Mesenchymal stem cell (in vitro differentiated cells and primary cell): ENCODE measurements at regions not wholly inside any gene's neighbourhood (a gene's known extent, or its start where the extent isn't known, plus 50 kb on each side); places are given as distances from the start of the nearest gene placed in this dataset.

Experiments used
- DNase-seq: peaks from one replicate; pipeline ENCODE4 v3.0.0-alpha.2; 2013
- H2AFZ ChIP-seq: one replicate; pipeline ENCODE4 v1.6.1; 2013; ENCODE audit warnings: low read depth, mild to moderate bottlenecking, control low read depth, inconsistent platforms, low read length, moderate library complexity
- H2AK5ac ChIP-seq: 2 replicates; pipeline ENCODE4 v1.6.1; 2013; ENCODE audit warnings: low read length, moderate library complexity, mild to moderate bottlenecking, inconsistent platforms; ENCODE audit not compliant: severe bottlenecking
- H2BK120ac ChIP-seq: one replicate; pipeline ENCODE4 v1.6.1; 2013; ENCODE audit warnings: low read depth, mild to moderate bottlenecking, inconsistent platforms, low read length, moderate library complexity
- H2BK12ac ChIP-seq, 2 experiments: one replicate each; pipeline ENCODE4 v1.6.1; 2013; ENCODE audit warnings: inconsistent platforms in 2 of 2, low read length in 2 of 2, mild to moderate bottlenecking in 2 of 2, moderate library complexity in 2 of 2, control low read depth in 1 of 2
- H2BK15ac ChIP-seq: one replicate; pipeline ENCODE4 v1.6.1; 2013; ENCODE audit warnings: mild to moderate bottlenecking, low read depth, inconsistent platforms; ENCODE audit not compliant: poor library complexity, severe bottlenecking
- H2BK5ac ChIP-seq: 2 replicates; pipeline ENCODE4 v1.6.1; 2013; ENCODE audit warnings: low read depth, mild to moderate bottlenecking, low read length, control low read depth, inconsistent platforms; ENCODE audit not compliant: poor library complexity, severe bottlenecking
- H3K14ac ChIP-seq, 2 experiments: one replicate each; pipeline ENCODE4 v1.6.1; 2013; ENCODE audit warnings: inconsistent platforms in 2 of 2, low read length in 2 of 2, control low read depth in 1 of 2, mild to moderate bottlenecking in 1 of 2, moderate library complexity in 1 of 2
- H3K18ac ChIP-seq, 2 experiments: one replicate each; pipeline ENCODE4 v1.6.1; 2013; ENCODE audit warnings: inconsistent platforms in 2 of 2, low read length in 2 of 2, control low read depth in 1 of 2, low read depth in 1 of 2, mild to moderate bottlenecking in 1 of 2
- H3K23ac ChIP-seq, 2 experiments: one replicate each; pipeline ENCODE4 v1.6.1; 2013; ENCODE audit warnings: inconsistent platforms in 2 of 2, low read length in 2 of 2, mild to moderate bottlenecking in 2 of 2, moderate library complexity in 2 of 2, control low read depth in 1 of 2
- H3K27ac ChIP-seq: 2 replicates; pipeline ENCODE4 v1.5.1; 2013; ENCODE audit warnings: mild to moderate bottlenecking, moderate library complexity, low read length, control low read depth, inconsistent platforms; ENCODE audit not compliant: poor library complexity, severe bottlenecking
- H3K27me3 ChIP-seq, 2 experiments: 2 replicates each; pipeline versions ENCODE4 v1.6.1 to v1.7.0; 2013; ENCODE audit warnings: low read length in 2 of 2, mild to moderate bottlenecking in 2 of 2, moderate library complexity in 2 of 2, control low read depth in 1 of 2, inconsistent platforms in 1 of 2; ENCODE audit not compliant: control insufficient read depth in 1 of 2, insufficient read depth in 1 of 2
- H3K36me3 ChIP-seq, 2 experiments: 2 replicates each; pipeline versions ENCODE4 v1.6.1 to v1.7.0; 2013; ENCODE audit warnings: low read length in 2 of 2, control low read depth in 1 of 2, inconsistent platforms in 1 of 2, low read depth in 1 of 2, mild to moderate bottlenecking in 1 of 2; ENCODE audit not compliant: insufficient read depth in 2 of 2, control insufficient read depth in 1 of 2
- H3K4ac ChIP-seq, 2 experiments: one replicate each; pipeline ENCODE4 v1.6.1; 2013; ENCODE audit warnings: inconsistent platforms in 2 of 2, low read length in 2 of 2, mild to moderate bottlenecking in 2 of 2, moderate library complexity in 2 of 2, control low read depth in 1 of 2, low read depth in 1 of 2
- H3K4me1 ChIP-seq: 2 replicates; pipeline ENCODE4 v1.6.1; 2013; ENCODE audit warnings: low read depth, low read length, control low read depth; ENCODE audit not compliant: control insufficient read depth, insufficient read depth
- H3K4me2 ChIP-seq: 2 replicates; pipeline ENCODE4 v1.6.1; 2013; ENCODE audit warnings: low read length, mild to moderate bottlenecking, inconsistent platforms; ENCODE audit not compliant: poor library complexity, severe bottlenecking
- H3K4me3 ChIP-seq, 2 experiments: 2 replicates each; pipeline versions ENCODE4 v1.5.1 to v1.7.0; 2013; ENCODE audit warnings: low read length in 2 of 2, mild to moderate bottlenecking in 2 of 2, control low read depth in 1 of 2, low read depth in 1 of 2; ENCODE audit not compliant: insufficient read depth in 1 of 2
- H3K79me1 ChIP-seq: replicated peaks from 2 replicates; pipeline ENCODE4 v1.6.1; 2013; ENCODE audit warnings: mild to moderate bottlenecking, control low read depth, low read length, inconsistent platforms; ENCODE audit not compliant: poor library complexity, severe bottlenecking
- H3K9ac ChIP-seq: 2 replicates; pipeline ENCODE4 v1.7.0; 2013; ENCODE audit warnings: mild to moderate bottlenecking, low read length, moderate library complexity
- H3K9me3 ChIP-seq: 2 replicates; pipeline ENCODE4 v1.7.0; 2013; ENCODE audit warnings: mild to moderate bottlenecking, low read length; ENCODE audit not compliant: control insufficient read depth
- H4K8ac ChIP-seq: one replicate; pipeline ENCODE4 v1.6.1; 2013; ENCODE audit warnings: inconsistent platforms, mild to moderate bottlenecking, low read length, moderate library complexity
- H4K91ac ChIP-seq: one replicate; pipeline ENCODE4 v1.6.1; 2013; ENCODE audit warnings: mild to moderate bottlenecking, low read length, inconsistent platforms
- WGBS: methylation state at CpG from one replicate; pipeline ENCODE4 v1.1.7; 2013; ENCODE audit warnings: mixed read lengths; 5-methylcytosine and 5-hydroxymethylcytosine counted together

GRCh38 chr18:26794230-26795101 is 71.0 kb downstream of the AQP4 start:
- Histone ChIP-seq H3K27ac (no peak overlapping the region), H3K79me1 (no peaks in the 10 kb centered on the region), H3K4ac (no peak overlapping the region), H3K4me1 (no peaks in the 10 kb centered on the region), H4K91ac (no peak overlapping the region), H3K4me3 (no peak overlapping the region), H3K9ac (no peak overlapping the region), H2AK5ac (no peak overlapping the region), H2BK5ac (no peak overlapping the region), H3K27me3 (no peaks in the 10 kb centered on the region), H3K18ac (no peak overlapping the region), H2BK120ac (no peak overlapping the region), H4K8ac (no peak overlapping the region), H3K36me3 (no peaks in the 10 kb centered on the region), H3K14ac (no peak overlapping the region), H2BK15ac (no peak overlapping the region), H2AFZ (no peak overlapping the region), H3K23ac (no peak overlapping the region), H2BK12ac (no peak overlapping the region), H3K9me3 (no peaks in the 10 kb centered on the region), H3K4me2 (no peak overlapping the region)
- no peak for DNase-seq
- 89% methylated on average over 7 of the region's 8 CpGs for WGBS

GRCh38 chr18:26792661-26793060 is 72.8 kb downstream of the AQP4 start:
- Histone ChIP-seq H3K9ac (no peak overlapping the region), H3K4me3 (no peak overlapping the region), H2BK5ac (no peak overlapping the region), H2AFZ (no peak overlapping the region), H2BK12ac (no peak overlapping the region), H3K27me3 (no peaks in the 10 kb centered on the region), H3K14ac (no peak overlapping the region), H2AK5ac (no peak overlapping the region), H3K27ac (no peak overlapping the region), H3K4me1 (no peaks in the 10 kb centered on the region), H4K8ac (no peak overlapping the region), H3K23ac (no peak overlapping the region), H3K36me3 (no peaks in the 10 kb centered on the region), H3K4me2 (no peak overlapping the region), H3K4ac (no peak overlapping the region), H3K79me1 (no peaks in the 10 kb centered on the region), H2BK15ac (no peak overlapping the region), H2BK120ac (no peak overlapping the region), H3K18ac (no peak overlapping the region), H3K9me3 (no peaks in the 10 kb centered on the region), H4K91ac (no peak overlapping the region)
- no peak for DNase-seq
- no CpG with 5 or more reads among the region's 1 CpG for WGBS

- H3K4me3 ChIP-seq, result no peak overlapping the region
- H2AK5ac ChIP-seq, result no peak overlapping the region
- no peak overlapping the region for H3K27ac ChIP-seq
- no peaks in the 10 kb centered on the region for H3K36me3 ChIP-seq
- no peak overlapping the region for H2BK120ac ChIP-seq
- H3K27me3 ChIP-seq, result no peaks in the 10 kb centered on the region
- H3K4me2 ChIP-seq, result no peak overlapping the region
- no peak overlapping the region for H3K4ac ChIP-seq
- H4K91ac ChIP-seq, result no peak overlapping the region
- H3K9me3 ChIP-seq, result no peaks in the 10 kb centered on the region
- no peak overlapping the region for H2AFZ ChIP-seq
- no peak overlapping the region for H3K23ac ChIP-seq
- H3K14ac ChIP-seq, result no peak overlapping the region
- H2BK5ac ChIP-seq, result no peak overlapping the region
- H3K4me1 ChIP-seq, result no peaks in the 10 kb centered on the region
- no peak overlapping the region for H3K9ac ChIP-seq
- no peak overlapping the region for H2BK12ac ChIP-seq
- no peaks in the 10 kb centered on the region for H3K79me1 ChIP-seq
- no peak for DNase-seq
- no peak overlapping the region for H2BK15ac ChIP-seq
- H3K18ac ChIP-seq, result no peak overlapping the region
- H4K8ac ChIP-seq, result no peak overlapping the region
Observed at GRCh38 chr18:26791676-26792075, 73.8 kb downstream of the AQP4 start.

GRCh38 chr18:26784599-26784998 is 80.9 kb downstream of the AQP4 start:
- Histone ChIP-seq H3K27ac (no peak overlapping the region), H3K4me2 (no peak overlapping the region), H3K23ac (no peak overlapping the region), H3K36me3 (no peaks in the 10 kb centered on the region), H3K4me3 (no peak overlapping the region), H2BK12ac (no peak overlapping the region), H3K14ac (no peak overlapping the region), H2AFZ (no peak overlapping the region), H3K79me1 (no peaks in the 10 kb centered on the region), H4K8ac (no peak overlapping the region), H3K4ac (no peak overlapping the region), H3K9me3 (no peaks in the 10 kb centered on the region), H3K27me3 (peaks cover 0 to 3% of the 10 kb centered on the region in 2 experiments), H2BK5ac (no peak overlapping the region), H3K9ac (no peak overlapping the region), H2AK5ac (no peak overlapping the region), H4K91ac (no peak overlapping the region), H2BK120ac (no peak overlapping the region), H2BK15ac (no peak overlapping the region), H3K4me1 (no peaks in the 10 kb centered on the region), H3K18ac (no peak overlapping the region)
- DNase-seq, result no peak
- WGBS, result 54% methylated on average over 1 of the region's 1 CpG
